ENCODE measurements at regions not wholly inside any gene's neighbourhood (a gene's known extent, or its start where the extent isn't known, plus 50 kb on each side); places are given as distances from the start of the nearest gene placed in this dataset.

DNA sequence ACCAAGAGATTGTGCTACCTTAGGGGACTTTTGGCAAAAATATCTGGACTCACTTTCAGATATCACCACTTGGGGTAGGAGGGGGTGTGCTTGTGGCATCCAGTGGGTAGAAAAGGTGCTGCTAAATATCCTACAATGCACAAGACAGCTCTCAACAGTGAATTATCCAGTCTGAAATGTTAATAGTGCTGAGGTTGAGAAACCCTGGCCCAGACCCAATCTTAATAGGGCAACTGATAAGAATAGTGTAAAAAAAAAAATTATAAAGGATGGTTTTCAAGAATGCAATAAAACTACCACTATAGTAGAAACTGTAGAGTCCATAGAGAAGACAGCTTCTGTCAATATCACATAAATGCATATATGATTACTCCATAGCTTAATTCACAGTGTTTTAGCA, 185.5 kb downstream of the ZNF330 start:
- DNase-seq = no peak

DNA sequence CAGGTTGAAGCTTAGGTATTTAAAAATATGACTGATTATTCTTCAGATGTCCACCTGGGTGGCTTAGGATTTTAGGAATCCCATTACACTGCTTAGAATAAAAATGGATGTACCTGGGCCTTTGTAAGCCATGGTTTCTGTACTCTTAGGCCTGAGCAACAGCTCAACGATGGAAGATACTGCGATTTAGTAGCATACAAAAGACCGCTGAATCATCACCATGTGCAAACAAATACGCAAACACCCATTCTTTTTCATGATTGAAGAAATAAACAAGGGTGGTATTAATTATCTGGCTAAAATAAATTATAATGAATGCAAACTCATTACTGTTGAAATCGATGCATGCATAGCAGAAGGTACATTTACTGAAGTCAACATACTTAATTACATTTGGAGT, 188.9 kb downstream of the ZNF330 start:
- no peak for DNase-seq

DNA sequence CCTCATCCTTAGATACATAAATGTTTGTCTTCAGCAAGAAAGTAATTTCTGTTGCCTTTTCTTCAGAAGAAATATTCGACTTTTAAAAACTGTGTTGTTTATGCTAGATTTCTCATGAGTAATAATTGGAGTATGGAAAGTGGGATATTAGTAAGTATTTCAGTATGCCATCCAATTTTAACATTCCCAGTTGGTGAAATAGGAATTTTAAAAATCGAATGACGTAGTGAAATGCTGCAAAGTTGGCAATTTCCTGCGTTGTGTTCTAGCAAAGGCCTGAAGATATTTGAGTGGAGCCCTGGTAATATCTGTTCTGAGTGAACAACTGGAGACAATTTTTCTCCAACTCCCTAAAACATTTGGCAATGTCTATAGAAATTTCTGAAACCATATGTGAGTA, 190.1 kb downstream of the ZNF330 start:
- DNase-seq = no peak

DNA sequence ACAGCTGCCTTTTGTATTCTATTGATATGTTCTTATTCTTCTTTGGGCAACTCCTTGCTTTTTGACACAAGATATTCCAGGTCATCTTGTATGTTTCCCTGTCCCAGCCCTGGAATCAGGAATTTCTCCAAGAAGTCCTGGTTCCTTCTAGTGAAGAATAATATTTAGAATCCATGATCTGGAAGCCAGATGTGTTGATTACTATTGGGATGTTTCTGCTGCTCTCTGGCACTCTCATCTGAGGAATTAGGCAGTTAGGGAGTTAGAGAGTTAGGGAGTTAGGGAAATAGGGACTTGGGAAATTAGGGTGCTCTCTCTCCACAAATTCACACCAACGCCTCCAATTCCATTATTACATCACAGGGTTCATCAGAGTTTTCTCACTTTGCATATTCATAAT, 191.2 kb downstream of the ZNF330 start:
- DNase-seq = no peak

DNA sequence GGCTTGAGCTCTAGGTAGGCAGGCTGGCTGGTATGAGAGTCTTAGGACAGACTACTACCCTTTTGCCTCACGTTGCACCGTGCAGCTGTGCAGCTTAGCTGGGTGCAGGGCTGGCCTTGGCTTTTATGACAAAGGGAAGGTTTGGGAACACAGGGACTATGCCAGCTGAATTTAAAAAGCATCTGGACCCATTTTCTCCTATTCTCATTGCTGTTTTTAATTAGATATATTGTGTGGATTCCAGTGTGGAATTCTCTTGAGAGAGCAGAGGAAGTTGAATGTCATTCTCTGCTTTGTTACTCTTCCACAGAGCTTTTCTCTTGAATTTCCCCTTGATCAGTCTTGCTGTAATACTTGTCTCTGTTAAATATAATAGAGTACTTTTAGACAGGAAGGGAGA, 192.7 kb downstream of the ZNF330 start:
- no peak for DNase-seq

DNA sequence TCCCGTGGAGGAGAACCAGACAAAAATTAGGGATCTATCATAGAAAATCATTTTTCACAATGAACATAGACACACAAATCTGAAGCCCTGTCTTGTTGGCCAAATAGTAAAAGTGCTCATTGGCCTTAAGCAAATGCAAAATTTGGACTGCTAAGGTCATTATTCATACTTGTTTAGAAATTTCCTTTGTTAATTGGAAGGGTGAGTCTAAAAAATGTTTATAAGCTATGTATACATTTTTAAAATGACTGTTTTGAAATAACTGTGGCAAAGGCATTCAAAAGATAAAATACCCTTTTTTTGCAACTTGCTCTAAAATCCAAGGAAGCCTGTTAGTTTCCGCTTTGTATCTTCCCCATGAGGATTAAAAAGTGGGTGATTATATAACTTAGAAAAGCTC, 195.0 kb downstream of the ZNF330 start:
- no peak for DNase-seq

DNA sequence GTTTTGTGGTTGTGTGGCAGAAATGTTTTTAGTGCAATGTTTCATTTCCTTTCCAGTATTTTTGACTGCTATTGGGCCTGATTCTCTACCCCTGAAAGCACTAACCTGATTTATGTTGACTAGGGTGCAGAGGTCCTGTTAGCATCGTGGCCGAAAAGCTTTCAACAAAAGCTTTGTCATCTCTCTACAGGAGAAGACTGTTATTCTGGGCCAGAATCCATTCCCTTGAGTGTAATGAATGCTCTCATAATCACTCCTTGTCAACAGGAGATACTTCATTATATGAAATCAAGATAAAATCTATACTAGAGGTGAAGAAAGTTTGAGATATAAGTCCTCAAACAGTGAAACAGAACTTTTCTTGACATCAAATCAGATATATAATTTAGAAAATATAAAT, 195.5 kb downstream of the ZNF330 start:
- no peak for DNase-seq

DNA sequence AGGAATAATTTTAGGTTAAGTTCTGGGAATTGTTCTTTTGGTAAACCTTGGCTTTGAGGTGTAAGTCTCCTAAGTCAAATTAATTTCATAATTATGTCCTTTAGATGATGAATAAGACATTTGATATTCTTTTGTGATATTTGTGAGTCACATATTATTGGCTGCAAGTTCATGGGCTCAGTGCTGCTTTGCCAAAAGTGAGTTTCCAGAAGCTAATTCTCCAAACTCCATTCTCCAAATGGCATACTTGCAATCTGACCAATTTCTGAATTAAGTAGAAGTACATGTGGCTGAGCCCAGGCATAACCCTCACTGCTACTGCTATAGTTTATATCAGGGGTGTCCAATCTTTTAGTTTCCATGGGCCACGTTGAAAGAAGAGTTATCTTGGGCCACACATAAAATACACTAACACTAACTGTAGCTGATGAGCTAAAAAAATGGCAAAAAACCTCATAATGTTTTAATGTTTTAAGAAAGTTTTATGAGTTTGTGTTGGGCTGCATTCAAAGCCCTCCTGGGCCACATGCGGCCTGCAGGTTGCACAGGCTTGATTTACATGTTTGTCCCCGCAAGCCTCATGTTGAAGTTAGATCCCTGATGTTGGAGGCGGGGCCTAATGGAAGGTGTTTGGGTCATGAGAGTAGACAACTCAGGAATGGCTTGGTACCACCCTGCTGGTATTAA, 196.1 kb downstream of the ZNF330 start:
- DNase-seq = no peak

DNA sequence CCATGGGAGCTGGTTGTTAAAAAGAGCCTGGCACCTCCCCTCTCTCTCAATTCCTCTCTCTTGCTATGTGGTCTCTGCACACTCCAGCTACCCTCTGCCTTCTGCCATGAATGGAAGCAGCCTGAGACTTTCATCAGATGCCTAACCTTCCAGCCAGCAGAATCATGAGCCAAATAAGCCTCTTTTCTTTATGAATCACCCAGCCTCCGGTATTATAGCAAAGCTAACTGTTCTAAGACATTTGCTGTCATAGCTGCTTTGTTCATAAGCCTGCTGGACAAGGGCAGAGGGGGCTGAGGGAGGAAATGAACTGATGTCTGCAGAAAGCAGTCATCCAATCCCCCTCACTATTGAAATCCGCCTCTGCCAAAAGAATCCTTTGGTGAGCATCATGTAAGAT, 196.7 kb downstream of the ZNF330 start:
- DNase-seq = no peak

DNA sequence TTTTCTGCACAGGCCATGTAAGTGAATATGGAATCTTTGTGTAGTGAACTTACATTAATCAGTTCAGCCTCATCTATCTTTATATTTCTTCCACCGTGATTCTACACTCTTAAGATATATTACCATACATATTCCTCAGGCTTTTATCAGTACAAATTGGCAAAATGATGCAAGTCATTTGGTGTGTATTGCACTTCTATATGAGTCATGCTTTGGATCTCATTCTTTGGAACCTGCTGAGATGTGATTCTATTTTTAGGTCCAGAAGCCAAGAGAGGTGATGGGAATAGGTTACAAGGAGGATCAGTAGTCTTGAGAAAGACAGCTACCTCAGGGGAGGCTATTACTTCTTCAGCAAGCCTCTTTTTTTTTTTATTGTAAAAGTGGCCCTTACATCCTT, 204.4 kb downstream of the ZNF330 start:
- DNase-seq = no peak

DNA sequence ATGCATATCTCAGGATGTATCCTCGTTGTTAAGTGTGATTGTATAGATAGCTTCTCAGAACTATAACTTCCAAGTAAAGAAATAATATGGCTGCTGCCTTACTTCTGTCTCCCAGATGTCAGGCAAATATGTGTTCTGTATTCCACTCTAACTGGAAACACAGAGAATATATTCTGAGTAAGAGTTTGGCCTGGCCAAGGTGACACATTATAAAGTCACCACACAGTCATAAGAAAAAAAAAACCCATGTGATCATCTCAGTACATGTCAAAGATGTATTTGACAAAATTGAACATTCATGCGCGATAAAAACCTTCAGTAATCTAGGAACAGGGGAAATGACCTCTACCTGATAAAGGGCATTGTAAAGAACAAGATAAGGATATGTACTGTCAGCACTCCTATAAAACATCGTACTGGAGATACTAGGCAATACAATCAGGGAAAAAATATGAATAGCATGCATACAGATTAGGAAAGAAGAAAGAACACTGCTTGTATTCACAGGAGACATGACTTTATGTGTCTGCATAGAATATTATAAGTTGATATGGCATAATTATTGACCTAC, 207.1 kb downstream of the ZNF330 start:
- DNase-seq = no peak

DNA sequence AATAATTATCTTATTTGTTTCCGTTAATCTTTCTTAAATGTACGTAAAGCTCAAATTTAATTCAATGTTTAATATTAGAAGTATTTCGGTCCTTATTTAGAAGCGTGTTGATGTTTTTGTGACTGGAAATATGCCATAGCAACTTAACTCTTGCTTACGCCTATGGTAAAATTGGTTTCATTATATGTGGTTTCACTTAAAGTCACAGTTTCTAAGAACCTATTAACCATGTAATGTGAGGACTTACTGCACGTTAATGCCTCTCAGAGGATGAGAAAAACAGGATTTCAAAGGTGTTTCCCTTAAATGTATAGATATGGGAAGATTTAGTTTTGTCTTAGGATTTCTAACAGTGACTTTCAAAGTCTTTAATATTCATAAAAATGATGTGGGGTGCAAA, 206.4 kb upstream of the IL15 start:
- DNase-seq = no peak

DNA sequence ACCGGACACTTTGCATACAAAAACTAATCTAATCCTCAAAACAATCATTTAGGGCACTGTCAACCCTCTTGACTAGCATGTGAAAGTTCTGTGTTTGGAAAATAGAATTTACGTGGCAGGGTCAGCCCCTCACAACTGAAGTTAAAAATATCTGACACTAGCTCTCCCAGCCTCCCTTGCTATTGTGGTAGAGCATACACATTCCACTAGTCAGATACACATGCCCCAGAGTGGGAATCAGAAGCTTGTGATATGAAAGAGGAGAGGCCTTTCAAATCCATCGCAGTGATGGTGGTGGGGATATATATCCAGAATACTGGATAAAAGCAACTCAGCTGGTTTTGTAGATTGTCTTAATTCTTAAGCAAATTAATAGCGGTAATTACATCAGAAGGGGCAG, 205.7 kb upstream of the IL15 start:
- DNase-seq = no peak

DNA sequence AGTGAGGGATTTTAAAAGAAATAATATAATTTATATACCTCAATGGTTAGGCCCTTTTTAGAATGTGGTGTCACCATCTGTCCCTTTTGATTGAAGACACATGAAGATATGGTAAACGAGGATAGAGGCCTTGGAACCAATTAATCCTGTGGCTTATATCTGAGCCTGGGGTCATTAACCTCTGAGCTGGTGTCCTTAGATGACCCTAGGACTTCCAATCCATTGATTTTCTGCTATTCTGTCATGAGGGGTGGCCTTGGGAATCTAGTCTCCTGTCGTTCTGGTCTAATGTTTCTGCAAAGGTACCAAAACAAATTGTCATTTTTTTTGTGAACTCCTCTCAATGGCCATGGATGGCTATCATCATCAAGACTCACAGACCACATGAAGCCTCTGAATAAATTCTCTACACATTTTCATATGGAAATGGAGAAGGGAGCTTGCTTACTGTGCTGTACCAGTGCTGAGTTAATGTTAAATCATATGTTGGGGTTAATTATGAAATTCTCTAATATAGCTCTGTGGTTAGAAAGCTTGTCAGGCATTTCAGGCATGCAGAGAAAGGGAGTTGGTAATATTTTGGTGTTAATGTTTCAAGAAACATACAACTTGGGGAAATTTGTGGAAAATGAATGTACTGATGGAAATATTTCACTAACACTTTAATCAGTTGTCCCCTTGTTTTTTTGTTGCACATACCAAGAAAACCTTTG, 204.2 kb upstream of the IL15 start:
- no peak for DNase-seq

DNA sequence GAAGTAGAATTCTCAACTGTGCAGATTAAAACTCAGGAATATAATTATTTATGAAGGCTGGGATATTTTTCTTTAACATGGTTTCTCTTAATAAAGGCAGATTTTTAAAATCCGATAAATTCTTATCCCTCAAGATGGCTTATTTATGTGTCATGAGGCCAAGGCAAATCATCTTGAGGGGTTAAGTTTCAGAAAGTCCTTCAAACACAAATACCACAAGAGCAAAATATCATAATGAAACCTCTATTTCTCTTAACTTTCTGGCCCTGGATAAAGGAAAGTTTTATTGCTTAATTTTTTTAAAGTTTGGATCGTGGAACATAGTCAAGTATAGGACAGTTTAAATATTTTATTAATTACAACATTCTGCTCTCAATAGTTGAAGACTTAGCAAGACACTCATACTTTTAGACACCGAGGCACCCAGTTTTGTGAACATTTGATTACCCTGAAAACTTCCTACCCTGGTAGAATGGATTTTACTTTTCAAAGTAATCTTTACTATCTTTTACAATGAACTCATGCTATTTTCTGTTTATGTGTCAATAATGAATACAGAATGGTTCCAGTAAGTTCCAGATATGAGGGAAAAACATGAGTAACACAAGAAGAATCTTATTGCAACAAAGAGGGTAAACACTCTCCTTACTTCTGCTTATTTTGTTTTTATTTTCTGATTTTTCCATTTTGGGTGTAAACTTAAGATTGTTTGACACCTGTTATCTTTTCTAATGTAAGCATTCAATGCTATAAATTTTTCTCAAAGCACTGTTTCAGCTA, 200.7 kb upstream of the IL15 start:
- no peak for DNase-seq

DNA sequence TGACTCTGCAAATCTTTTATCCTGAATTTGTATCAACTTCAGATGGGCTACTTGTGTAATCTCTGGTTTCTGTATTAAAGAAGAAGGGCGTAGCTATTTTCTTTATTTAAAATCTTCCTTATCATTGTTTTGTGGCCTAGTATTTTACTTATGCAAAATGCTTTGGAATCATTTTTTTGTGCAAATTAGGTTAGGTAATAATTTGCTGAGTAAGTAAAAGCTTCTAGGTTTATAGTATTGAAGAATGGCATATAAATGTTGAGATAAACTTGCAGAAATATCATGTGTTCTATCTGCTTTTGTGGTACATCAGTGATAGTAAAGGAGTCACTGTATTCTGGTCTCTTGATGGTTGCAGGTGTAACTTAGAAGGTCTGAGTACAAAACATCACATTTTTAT, 197.2 kb upstream of the IL15 start:
- DNase-seq = no peak

DNA sequence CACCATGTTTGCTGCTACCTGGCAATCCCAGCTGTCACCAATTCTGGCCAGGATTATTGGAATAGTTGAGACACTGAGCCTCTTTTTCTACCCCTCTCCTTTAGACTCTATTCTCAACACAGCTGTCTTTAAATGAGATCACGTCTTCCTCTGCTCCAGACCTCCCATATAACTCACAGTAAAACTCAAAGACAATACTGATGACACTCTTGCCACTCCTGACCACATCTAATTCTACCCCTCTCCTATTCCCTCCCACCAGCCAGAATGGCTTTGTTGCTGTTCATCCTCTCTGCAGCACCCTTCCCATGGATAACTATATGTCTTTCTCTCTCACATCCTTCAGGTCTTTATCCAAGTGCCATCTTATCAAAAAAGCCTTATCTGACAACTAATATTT, 188.6 kb upstream of the IL15 start:
- DNase-seq = no peak

DNA sequence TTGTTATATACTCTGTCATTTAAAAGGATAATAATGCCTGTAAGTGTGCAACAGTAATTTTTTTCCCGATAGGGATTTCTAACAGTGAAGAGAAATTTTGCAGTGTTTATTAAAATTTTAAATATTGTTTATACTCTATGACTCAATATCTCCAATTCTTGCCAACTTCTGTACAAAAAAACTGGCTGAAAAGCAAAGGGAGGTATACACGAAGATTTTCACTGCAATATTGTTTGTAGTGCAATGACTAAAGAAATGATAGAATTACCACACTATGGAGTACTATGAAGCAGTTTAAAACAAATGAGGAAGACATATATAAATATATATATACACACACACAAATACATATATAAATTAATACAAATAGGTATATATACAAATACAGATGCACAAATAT, 187.9 kb upstream of the IL15 start:
- no peak for DNase-seq

DNA sequence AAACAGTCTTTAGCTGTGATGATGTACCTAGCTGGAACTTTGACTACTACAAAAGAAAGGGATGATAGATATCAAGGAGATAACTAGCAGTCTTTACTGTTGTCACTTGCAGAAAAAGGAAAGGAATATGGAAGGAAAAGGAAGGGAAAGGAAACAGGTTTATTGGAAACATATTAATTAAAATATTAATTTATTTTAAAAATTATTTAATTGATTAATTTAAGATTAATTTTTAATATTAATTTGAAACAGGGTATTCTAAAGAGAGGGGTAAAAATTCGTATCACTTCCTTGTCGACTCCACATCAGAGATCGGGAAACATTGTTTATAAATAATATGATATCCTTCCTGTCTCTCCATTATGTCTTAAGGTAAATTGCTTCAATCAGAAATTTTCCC, 186.5 kb upstream of the IL15 start:
- no peak for DNase-seq

DNA sequence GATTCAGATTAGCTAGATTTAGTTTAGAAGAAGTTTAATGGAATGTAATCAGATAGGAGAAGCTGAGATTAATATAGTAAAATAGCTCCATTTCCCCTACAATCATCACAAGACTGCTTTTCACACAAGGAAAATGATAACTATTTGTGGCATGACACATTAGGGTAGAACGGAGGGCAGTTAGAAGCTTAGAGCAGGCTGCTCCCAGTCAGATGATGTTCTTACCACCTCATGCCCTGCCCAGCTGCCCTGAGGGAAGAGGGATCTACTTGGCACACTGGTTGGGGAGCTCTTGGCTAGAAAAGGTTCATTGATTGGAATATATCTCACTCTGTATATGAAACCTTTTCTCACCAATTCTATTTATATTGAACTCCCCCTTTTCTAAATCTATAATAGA, 180.7 kb upstream of the IL15 start:
- no peak for DNase-seq

DNA sequence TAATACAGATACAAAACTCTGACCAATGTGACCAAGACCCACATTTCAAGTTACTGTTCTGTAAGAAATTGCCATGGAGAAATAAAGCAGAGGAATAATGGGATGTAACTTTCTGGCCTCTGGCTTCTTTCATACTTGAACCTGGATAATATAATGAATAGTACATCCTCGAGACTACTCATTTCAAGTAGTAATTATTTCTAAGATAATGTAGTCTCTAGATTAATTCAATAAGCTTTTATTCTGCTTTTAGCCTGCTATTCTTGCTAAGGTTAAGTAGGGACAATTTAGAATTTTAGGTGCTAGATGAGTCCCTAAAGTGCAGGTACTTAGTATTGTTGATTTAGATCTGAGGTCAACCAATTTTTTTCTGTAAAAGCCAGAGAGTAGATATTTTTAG, 178.7 kb upstream of the IL15 start:
- DNase-seq = no peak

DNA sequence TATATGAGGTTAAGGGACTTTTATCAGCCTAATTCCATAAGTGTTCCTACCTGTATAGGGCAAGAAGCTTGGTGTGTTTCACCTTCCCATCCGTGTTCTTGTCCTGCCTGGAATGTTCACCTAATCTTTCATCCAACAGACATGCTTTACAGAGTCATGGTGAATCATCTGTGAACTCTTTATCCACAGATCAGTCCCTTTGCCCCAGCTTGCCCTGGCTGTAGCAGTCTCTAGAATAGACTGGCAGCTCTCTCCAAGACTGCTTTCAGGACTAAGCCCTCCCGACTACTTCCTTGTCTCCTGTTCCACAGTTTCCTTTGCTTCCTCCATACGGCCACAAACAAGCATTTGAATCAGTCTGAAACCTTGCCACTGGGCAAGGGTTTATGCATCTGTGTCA, 177.9 kb upstream of the IL15 start:
- DNase-seq = no peak

DNA sequence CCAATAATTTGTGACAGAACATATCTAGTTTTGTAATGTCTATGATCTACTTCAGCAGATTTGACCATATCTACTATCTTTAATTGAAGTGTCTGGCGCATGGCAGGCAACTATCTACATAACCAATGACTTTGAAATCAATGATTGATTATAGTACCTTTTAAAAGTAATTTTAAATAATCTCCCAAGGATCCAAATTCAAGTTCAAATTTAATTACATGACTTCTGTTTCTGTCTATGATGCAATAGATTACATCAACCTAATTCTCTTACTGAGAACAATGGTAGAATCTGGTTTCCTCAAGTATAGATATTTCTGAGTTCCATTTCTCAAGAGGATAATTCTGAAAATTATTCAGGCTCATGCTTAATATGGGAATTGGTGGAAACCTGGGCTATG, 177.4 kb upstream of the IL15 start:
- no peak for DNase-seq

DNA sequence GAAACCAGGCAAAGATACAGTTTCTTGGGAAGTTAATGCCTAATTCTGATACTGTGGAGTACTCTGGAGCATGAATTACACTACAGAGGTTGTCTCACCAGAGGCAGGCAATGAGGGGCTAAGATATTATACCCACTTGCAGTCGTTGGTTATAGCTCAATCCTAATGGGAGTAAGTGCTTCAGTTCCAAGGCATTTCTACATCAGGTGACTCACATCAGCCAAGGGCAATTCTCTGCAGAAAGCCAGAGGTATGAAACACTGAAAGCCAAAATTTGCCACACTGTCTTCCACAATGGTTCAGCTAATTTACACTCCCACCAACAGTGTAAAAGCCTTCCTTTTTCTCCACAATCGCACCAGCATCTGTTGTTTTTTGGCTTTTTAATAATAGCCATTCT, 174.0 kb upstream of the IL15 start:
- no peak for DNase-seq

Measured in activated T-cell treated with anti-CD3 and anti-CD28 coated beads, Interleukin-2, amount 50 U/mL, for 48 hours (primary cell).